HUDEP-2 (cell line): ENCODE measurements at regions not wholly inside any gene's neighbourhood (a gene's known extent, or its start where the extent isn't known, plus 50 kb on each side); places are given as distances from the start of the nearest gene placed in this dataset.

Source experiments
- DNase-seq, 76 experiments: peaks; one replicate each; lab custom pipeline; 2025; ENCODE audit not compliant: unreplicated experiment in 76 of 76; lab: John Stamatoyannopoulos, UW

- DNase-seq = no peak
Observed at GRCh38 chr13:85009447-85009846, 789.8 kb downstream of the SLITRK6 start.

GRCh38 chr13:84999252-84999651 is 800.0 kb downstream of the SLITRK6 start:
- no peak for DNase-seq

GRCh38 chr13:84998681-84999080 is 800.5 kb downstream of the SLITRK6 start:
- no peak for DNase-seq

GRCh38 chr13:84997858-84998257 is 801.4 kb downstream of the SLITRK6 start:
- DNase-seq = no peak

- DNase-seq = no peak
Observed at GRCh38 chr13:84994582-84994981, 804.6 kb downstream of the SLITRK6 start.

- DNase-seq = peak in 7 of 76 experiments; percentile 1 to 41 (median 31)
Observed at GRCh38 chr13:84985860-84986259, 813.4 kb downstream of the SLITRK6 start.

GRCh38 chr13:84983321-84983720 is 815.9 kb downstream of the SLITRK6 start:
- DNase-seq = no peak

GRCh38 chr13:84980571-84980970 is 818.6 kb downstream of the SLITRK6 start:
- DNase-seq = no peak

- DNase-seq = no peak
Observed at GRCh38 chr13:84978851-84979250, 820.4 kb downstream of the SLITRK6 start.

GRCh38 chr13:84973661-84974060 is 825.6 kb downstream of the SLITRK6 start:
- DNase-seq = no peak

GRCh38 chr13:84972907-84973306 is 826.3 kb downstream of the SLITRK6 start:
- no peak for DNase-seq

GRCh38 chr13:84962849-84963248 is 836.4 kb downstream of the SLITRK6 start:
- no peak for DNase-seq

GRCh38 chr13:84962141-84962750 is 837.0 kb downstream of the SLITRK6 start:
- no peak for DNase-seq

- no peak for DNase-seq
Observed at GRCh38 chr13:84961023-84961422, 838.2 kb downstream of the SLITRK6 start.

GRCh38 chr13:84959818-84960217 is 839.4 kb downstream of the SLITRK6 start:
- no peak for DNase-seq

GRCh38 chr13:84954636-84955035 is 844.6 kb downstream of the SLITRK6 start:
- no peak for DNase-seq

- DNase-seq = no peak
Observed at GRCh38 chr13:84951128-84951527, 848.1 kb downstream of the SLITRK6 start.

GRCh38 chr13:84946192-84946591 is 853.0 kb downstream of the SLITRK6 start:
- no peak for DNase-seq

- DNase-seq = no peak
Observed at GRCh38 chr13:84940798-84941197, 858.4 kb downstream of the SLITRK6 start.

- DNase-seq = no peak
Observed at GRCh38 chr13:84940167-84940566, 859.1 kb downstream of the SLITRK6 start.

GRCh38 chr13:84934911-84935310 is 864.3 kb downstream of the SLITRK6 start:
- no peak for DNase-seq

GRCh38 chr13:84933797-84934196 is 865.4 kb downstream of the SLITRK6 start:
- DNase-seq = no peak

GRCh38 chr13:84931264-84931663 is 868.0 kb downstream of the SLITRK6 start:
- no peak for DNase-seq
